ENCODE measurements at regions not wholly inside any gene's neighbourhood (a gene's known extent, or its start where the extent isn't known, plus 50 kb on each side); places are given as distances from the start of the nearest gene placed in this dataset.

DNA sequence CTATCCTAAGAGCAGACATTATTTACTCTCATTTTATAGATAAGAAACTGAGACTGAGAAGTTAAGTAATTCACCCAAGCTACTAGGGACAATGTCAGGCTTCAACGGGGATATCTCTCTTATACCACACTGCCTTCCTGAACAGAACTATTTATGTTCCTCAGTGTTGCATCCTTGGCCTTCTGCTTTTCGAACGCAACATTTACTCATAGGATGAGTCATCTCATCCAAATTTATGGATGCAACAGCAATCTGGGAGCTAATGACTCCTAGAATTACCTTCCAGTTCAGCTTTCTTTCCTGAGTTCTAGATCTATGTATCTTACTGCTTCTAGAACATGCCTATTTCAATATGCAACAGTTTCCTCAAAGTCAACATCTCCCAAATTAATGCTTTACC lies 103.6 kb upstream of the PAM start:
- TF ChIP-seq CTCF (IDR thresholded peaks at IDR 0.05 in 8 of 11, conservative IDR thresholded peaks at IDR 0.05 in 3 of 11), result no peak
- no peak for TF ChIP-seq POLR2A (IDR thresholded peaks at IDR 0.05)
